ENCODE measurements at regions not wholly inside any gene's neighbourhood (a gene's known extent, or its start where the extent isn't known, plus 50 kb on each side); places are given as distances from the start of the nearest gene placed in this dataset.

- no peak for TF ChIP-seq POLR2A (IDR thresholded peaks at IDR 0.05)
- TF ChIP-seq, protein P1, sequence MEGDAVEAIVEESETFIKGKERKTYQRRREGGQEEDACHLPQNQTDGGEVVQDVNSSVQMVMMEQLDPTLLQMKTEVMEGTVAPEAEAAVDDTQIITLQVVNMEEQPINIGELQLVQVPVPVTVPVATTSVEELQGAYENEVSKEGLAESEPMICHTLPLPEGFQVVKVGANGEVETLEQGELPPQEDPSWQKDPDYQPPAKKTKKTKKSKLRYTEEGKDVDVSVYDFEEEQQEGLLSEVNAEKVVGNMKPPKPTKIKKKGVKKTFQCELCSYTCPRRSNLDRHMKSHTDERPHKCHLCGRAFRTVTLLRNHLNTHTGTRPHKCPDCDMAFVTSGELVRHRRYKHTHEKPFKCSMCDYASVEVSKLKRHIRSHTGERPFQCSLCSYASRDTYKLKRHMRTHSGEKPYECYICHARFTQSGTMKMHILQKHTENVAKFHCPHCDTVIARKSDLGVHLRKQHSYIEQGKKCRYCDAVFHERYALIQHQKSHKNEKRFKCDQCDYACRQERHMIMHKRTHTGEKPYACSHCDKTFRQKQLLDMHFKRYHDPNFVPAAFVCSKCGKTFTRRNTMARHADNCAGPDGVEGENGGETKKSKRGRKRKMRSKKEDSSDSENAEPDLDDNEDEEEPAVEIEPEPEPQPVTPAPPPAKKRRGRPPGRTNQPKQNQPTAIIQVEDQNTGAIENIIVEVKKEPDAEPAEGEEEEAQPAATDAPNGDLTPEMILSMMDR (IDR thresholded peaks at IDR 0.05): no peak
Measured at GRCh38 chr21:19590044-19590443, 1186.5 kb upstream of the TMPRSS15 start.

Data from heart left ventricle (tissue), 13 donors.